GM21723 (cell line): ENCODE measurements at regions not wholly inside any gene's neighbourhood (a gene's known extent, or its start where the extent isn't known, plus 50 kb on each side); places are given as distances from the start of the nearest gene placed in this dataset.

Source experiments
- ATAC-seq: cut with Tn5 transposase; IDR thresholded peaks from one replicate; pipeline ENCODE4 v1.9.1; 2021; ENCODE audit warnings: mild to moderate bottlenecking, moderate library complexity; ENCODE audit not compliant: unreplicated experiment

- ATAC-seq: no peak
Measured at GRCh38 chr2:129720761-129721160, 258.7 kb upstream of the RAB6C start.

GRCh38 chr2:129721236-129721635 lies 258.2 kb upstream of the RAB6C start:
- no peak for ATAC-seq

- no peak for ATAC-seq
Measured at GRCh38 chr2:129721846-129722245, 257.6 kb upstream of the RAB6C start.

- ATAC-seq: no peak
Measured at GRCh38 chr2:129722306-129723019, 257.0 kb upstream of the RAB6C start.

GRCh38 chr2:129723277-129724020 lies 256.0 kb upstream of the RAB6C start:
- ATAC-seq: no peak

- ATAC-seq: no peak
Measured at GRCh38 chr2:129724021-129724757, 255.3 kb upstream of the RAB6C start.

- no peak for ATAC-seq
Measured at GRCh38 chr2:129726216-129726615, 253.2 kb upstream of the RAB6C start.

GRCh38 chr2:129727286-129727685 lies 252.2 kb upstream of the RAB6C start:
- no peak for ATAC-seq

- no peak for ATAC-seq
Measured at GRCh38 chr2:129728035-129728972, 251.2 kb upstream of the RAB6C start.

- no peak for ATAC-seq
Measured at GRCh38 chr2:129729011-129729410, 250.5 kb upstream of the RAB6C start.

- ATAC-seq: no peak
Measured at GRCh38 chr2:129729646-129730045, 249.8 kb upstream of the RAB6C start.

- ATAC-seq: no peak
Measured at GRCh38 chr2:129730979-129731378, 248.5 kb upstream of the RAB6C start.

GRCh38 chr2:129731907-129732629 lies 247.4 kb upstream of the RAB6C start:
- ATAC-seq: no peak

- ATAC-seq: no peak
Measured at GRCh38 chr2:129732630-129733026, 246.8 kb upstream of the RAB6C start.

GRCh38 chr2:129733041-129733440 lies 246.4 kb upstream of the RAB6C start:
- ATAC-seq: no peak

- ATAC-seq: no peak
Measured at GRCh38 chr2:129733579-129733978, 245.9 kb upstream of the RAB6C start.

- no peak for ATAC-seq
Measured at GRCh38 chr2:129734343-129735034, 245.0 kb upstream of the RAB6C start.

GRCh38 chr2:129735576-129735975 lies 243.9 kb upstream of the RAB6C start:
- no peak for ATAC-seq
